ENCODE measurements at regions not wholly inside any gene's neighbourhood (a gene's known extent, or its start where the extent isn't known, plus 50 kb on each side); places are given as distances from the start of the nearest gene placed in this dataset.

- no peak for TF ChIP-seq PATZ1 (tag by site-specific recombination; IDR thresholded peaks at IDR 0.05)
- no peak for TF ChIP-seq CTCF (tag by site-specific recombination; IDR thresholded peaks at IDR 0.05)
- TF ChIP-seq ZBTB11 (tag by site-specific recombination; conservative IDR thresholded peaks at IDR 0.05; ENCODE audit: low read depth), result no peak
- TF ChIP-seq ZNF776 (tag by site-specific recombination; IDR thresholded peaks at IDR 0.05; ENCODE audit: borderline replicate concordance), result no peak
- TF ChIP-seq ZBTB8A (tag by site-specific recombination; IDR thresholded peaks at IDR 0.05), result no peak
- TF ChIP-seq ZNF274 (IDR thresholded peaks at IDR 0.05; ENCODE audit: low read length), result no peak
- TF ChIP-seq ZNF274 (tag by site-specific recombination; IDR thresholded peaks at IDR 0.05; ENCODE audit: borderline replicate concordance), result no peak
- no peak for TF ChIP-seq ZNF660 (tag by site-specific recombination; IDR thresholded peaks at IDR 0.05)
- TF ChIP-seq MYNN (tag by site-specific recombination; IDR thresholded peaks at IDR 0.05; ENCODE audit: borderline replicate concordance), result no peak
- TF ChIP-seq ZNF121 (tag by site-specific recombination; IDR thresholded peaks at IDR 0.05), result no peak
- TF ChIP-seq ZBTB21 (tag by site-specific recombination; IDR thresholded peaks at IDR 0.05), result no peak
- no peak for TF ChIP-seq ZNF76 (tag by site-specific recombination; IDR thresholded peaks at IDR 0.05; ENCODE audit: borderline replicate concordance, low read depth)
- no peak for TF ChIP-seq ZNF311 (tag by site-specific recombination; IDR thresholded peaks at IDR 0.05; ENCODE audit: borderline replicate concordance)
Measured at GRCh38 chr14:49057838-49058510, 528.2 kb downstream of the RPS29 start.
